Mesendoderm (in vitro differentiated cells): ENCODE measurements at regions not wholly inside any gene's neighbourhood (a gene's known extent, or its start where the extent isn't known, plus 50 kb on each side); places are given as distances from the start of the nearest gene placed in this dataset.

Source experiments
- DNase-seq: peaks from one replicate; pipeline ENCODE4 v3.0.0; 2013
- H2AK5ac ChIP-seq: 2 replicates; pipeline ENCODE4 v1.6.1; 2013; ENCODE audit warnings: low read length, inconsistent platforms
- H2BK120ac ChIP-seq: 2 replicates; pipeline ENCODE4 v1.6.1; 2013; ENCODE audit warnings: low read depth, mild to moderate bottlenecking, low read length, moderate library complexity, mixed read lengths
- H2BK15ac ChIP-seq: replicated peaks from 2 replicates; pipeline ENCODE4 v1.6.1; 2013; ENCODE audit warnings: low read depth, mild to moderate bottlenecking, moderate library complexity
- H2BK5ac ChIP-seq: 2 replicates; pipeline ENCODE4 v1.6.1; 2013; ENCODE audit warnings: low read length, inconsistent platforms
- H3K18ac ChIP-seq: 2 replicates; pipeline ENCODE4 v1.6.1; 2013; ENCODE audit warnings: mild to moderate bottlenecking, low read length, mixed read lengths
- H3K23ac ChIP-seq: one replicate; pipeline ENCODE4 v1.6.1; 2013; ENCODE audit warnings: low read length
- H3K27ac ChIP-seq: 2 replicates; pipeline ENCODE4 v1.5.1; 2013; ENCODE audit warnings: low read depth, mild to moderate bottlenecking, inconsistent platforms, low read length, moderate library complexity
- H3K27me3 ChIP-seq: 2 replicates; pipeline ENCODE4 v1.6.1; 2013; ENCODE audit warnings: low read length, control low read depth, mild to moderate bottlenecking, inconsistent platforms; ENCODE audit not compliant: insufficient read depth, poor library complexity
- H3K36me3 ChIP-seq: 2 replicates; pipeline ENCODE4 v1.6.1; 2013; ENCODE audit warnings: low read length, inconsistent platforms; ENCODE audit not compliant: control insufficient read depth, insufficient read depth
- H3K4ac ChIP-seq: one replicate; pipeline ENCODE4 v1.6.1; 2013; ENCODE audit warnings: low read depth, mild to moderate bottlenecking, low read length, moderate library complexity
- H3K4me1 ChIP-seq: 2 replicates; pipeline ENCODE4 v1.6.1; 2013; ENCODE audit warnings: low read depth, low read length, inconsistent platforms; ENCODE audit not compliant: control insufficient read depth
- H3K4me2 ChIP-seq: 2 replicates; pipeline ENCODE4 v1.6.1; 2013; ENCODE audit warnings: low read length
- H3K4me3 ChIP-seq: 2 replicates; pipeline ENCODE4 v1.5.1; 2013; ENCODE audit warnings: mild to moderate bottlenecking, low read length
- H3K56ac ChIP-seq: one replicate; pipeline ENCODE4 v1.6.1; 2013; ENCODE audit warnings: low read length
- H3K79me1 ChIP-seq: 2 replicates; pipeline ENCODE4 v1.6.1; 2013; ENCODE audit warnings: low read length, inconsistent platforms
- H3K79me2 ChIP-seq: 2 replicates; pipeline ENCODE4 v1.6.1; 2013; ENCODE audit warnings: mild to moderate bottlenecking, low read length; ENCODE audit not compliant: control insufficient read depth, insufficient read depth
- H3K9ac ChIP-seq: 2 replicates; pipeline ENCODE4 v1.6.1; 2013; ENCODE audit warnings: low read length, inconsistent platforms
- H4K5ac ChIP-seq: one replicate; pipeline ENCODE4 v1.6.1; 2013; ENCODE audit warnings: low read length
- H4K8ac ChIP-seq: one replicate; pipeline ENCODE4 v1.6.1; 2013; ENCODE audit warnings: low read depth, mild to moderate bottlenecking, control low read depth, low read length, moderate library complexity
- WGBS: extraction: QIAGEN DNeasy Blood & Tissue Kit; methylation state at CpG from one replicate; pipeline ENCODE4 v1.1.7; 2013; ENCODE audit warnings: low lambda C conversion rate, missing lambda C conversion rate; ENCODE audit not compliant: insufficient coverage; ENCODE audit errors: extremely low coverage; 5-methylcytosine and 5-hydroxymethylcytosine counted together

GRCh38 chr11:127281534-127281933, 281.0 kb upstream of the KIRREL3 start:
- H2BK15ac ChIP-seq, result no peak overlapping the region
- no peak overlapping the region for H2AK5ac ChIP-seq
- no peak overlapping the region for H3K4me3 ChIP-seq
- no peak overlapping the region for H3K4me2 ChIP-seq
- H3K4me1 ChIP-seq, result peaks cover 2% of the 10 kb centered on the region
- H2BK120ac ChIP-seq, result no peak overlapping the region
- no peak overlapping the region for H3K18ac ChIP-seq
- WGBS, result no CpG with 5 or more reads among the region's 1 CpG
- no peaks in the 10 kb centered on the region for H3K79me2 ChIP-seq
- H4K5ac ChIP-seq, result no peak overlapping the region
- H4K8ac ChIP-seq, result no peak overlapping the region
- H3K4ac ChIP-seq, result no peak overlapping the region
- no peak overlapping the region for H3K23ac ChIP-seq
- no peaks in the 10 kb centered on the region for H3K27me3 ChIP-seq
- no peak for DNase-seq
- no peak overlapping the region for H2BK5ac ChIP-seq
- H3K36me3 ChIP-seq, result no peaks in the 10 kb centered on the region
- no peak overlapping the region for H3K56ac ChIP-seq
- H3K27ac ChIP-seq, result no peak overlapping the region
- no peak overlapping the region for H3K9ac ChIP-seq
- H3K79me1 ChIP-seq, result no peaks in the 10 kb centered on the region

- H3K79me1 ChIP-seq, result no peaks in the 10 kb centered on the region
- no peak overlapping the region for H3K27ac ChIP-seq
- DNase-seq, result no peak
- H3K9ac ChIP-seq, result no peak overlapping the region
- no peak overlapping the region for H4K5ac ChIP-seq
- H2BK15ac ChIP-seq, result no peak overlapping the region
- no peak overlapping the region for H2BK5ac ChIP-seq
- H3K27me3 ChIP-seq, result no peaks in the 10 kb centered on the region
- H2BK120ac ChIP-seq, result no peak overlapping the region
- H3K36me3 ChIP-seq, result no peaks in the 10 kb centered on the region
- no peak overlapping the region for H4K8ac ChIP-seq
- no peak overlapping the region for H3K23ac ChIP-seq
- H3K18ac ChIP-seq, result no peak overlapping the region
- H3K4me3 ChIP-seq, result no peak overlapping the region
- H3K4me1 ChIP-seq, result peaks cover 2% of the 10 kb centered on the region
- no peak overlapping the region for H2AK5ac ChIP-seq
- H3K4ac ChIP-seq, result no peak overlapping the region
- WGBS, result no CpG with 5 or more reads among the region's 9 CpGs
- no peak overlapping the region for H3K4me2 ChIP-seq
- no peaks in the 10 kb centered on the region for H3K79me2 ChIP-seq
- no peak overlapping the region for H3K56ac ChIP-seq
Observed at GRCh38 chr11:127275774-127276173, 275.2 kb upstream of the KIRREL3 start.

GRCh38 chr11:127274328-127274676, 273.7 kb upstream of the KIRREL3 start:
- peaks cover 2% of the 10 kb centered on the region for H3K4me1 ChIP-seq
- no CpG with 5 or more reads among the region's 1 CpG for WGBS
- no peak overlapping the region for H3K4me2 ChIP-seq
- H3K23ac ChIP-seq, result no peak overlapping the region
- H4K5ac ChIP-seq, result no peak overlapping the region
- H3K9ac ChIP-seq, result no peak overlapping the region
- H3K4ac ChIP-seq, result no peak overlapping the region
- H3K56ac ChIP-seq, result no peak overlapping the region
- H4K8ac ChIP-seq, result no peak overlapping the region
- no peaks in the 10 kb centered on the region for H3K79me1 ChIP-seq
- H3K36me3 ChIP-seq, result no peaks in the 10 kb centered on the region
- H3K4me3 ChIP-seq, result no peak overlapping the region
- H2BK5ac ChIP-seq, result no peak overlapping the region
- H2BK15ac ChIP-seq, result no peak overlapping the region
- H2BK120ac ChIP-seq, result no peak overlapping the region
- no peak overlapping the region for H3K27ac ChIP-seq
- DNase-seq, result no peak
- H2AK5ac ChIP-seq, result no peak overlapping the region
- H3K27me3 ChIP-seq, result no peaks in the 10 kb centered on the region
- no peaks in the 10 kb centered on the region for H3K79me2 ChIP-seq
- H3K18ac ChIP-seq, result no peak overlapping the region

GRCh38 chr11:127273593-127274327, 273.2 kb upstream of the KIRREL3 start:
- Histone ChIP-seq H2AK5ac (no peak overlapping the region), H2BK5ac (no peak overlapping the region), H3K79me1 (no peaks in the 10 kb centered on the region), H2BK120ac (no peak overlapping the region), H3K4me3 (no peak overlapping the region), H3K4ac (no peak overlapping the region), H2BK15ac (no peak overlapping the region), H3K27me3 (no peaks in the 10 kb centered on the region), H3K27ac (no peak overlapping the region), H3K56ac (no peak overlapping the region), H3K36me3 (no peaks in the 10 kb centered on the region), H4K5ac (no peak overlapping the region), H3K9ac (no peak overlapping the region), H3K4me2 (no peak overlapping the region), H3K4me1 (peaks cover 2% of the 10 kb centered on the region), H4K8ac (no peak overlapping the region), H3K79me2 (no peaks in the 10 kb centered on the region), H3K23ac (no peak overlapping the region), H3K18ac (no peak overlapping the region)
- no peak for DNase-seq
- no CpG with 5 or more reads among the region's 5 CpGs for WGBS

GRCh38 chr11:127270851-127271250, 270.3 kb upstream of the KIRREL3 start:
- Histone ChIP-seq H3K56ac (no peak overlapping the region), H3K4me3 (no peak overlapping the region), H4K8ac (no peak overlapping the region), H2AK5ac (no peak overlapping the region), H2BK15ac (no peak overlapping the region), H3K36me3 (no peaks in the 10 kb centered on the region), H3K23ac (no peak overlapping the region), H2BK120ac (no peak overlapping the region), H3K4ac (no peak overlapping the region), H3K4me1 (no peaks in the 10 kb centered on the region), H3K27me3 (no peaks in the 10 kb centered on the region), H3K9ac (no peak overlapping the region), H3K79me1 (no peaks in the 10 kb centered on the region), H2BK5ac (no peak overlapping the region), H4K5ac (no peak overlapping the region), H3K4me2 (no peak overlapping the region), H3K79me2 (no peaks in the 10 kb centered on the region), H3K27ac (no peak overlapping the region), H3K18ac (no peak overlapping the region)
- no CpG with 5 or more reads among the region's 2 CpGs for WGBS
- no peak for DNase-seq

GRCh38 chr11:127269911-127270310, 269.3 kb upstream of the KIRREL3 start:
- Histone ChIP-seq H2BK5ac (no peak overlapping the region), H3K27ac (no peak overlapping the region), H3K4me3 (no peak overlapping the region), H3K36me3 (no peaks in the 10 kb centered on the region), H4K5ac (no peak overlapping the region), H3K4me1 (no peaks in the 10 kb centered on the region), H3K79me2 (no peaks in the 10 kb centered on the region), H4K8ac (no peak overlapping the region), H3K4me2 (no peak overlapping the region), H2AK5ac (no peak overlapping the region), H3K27me3 (no peaks in the 10 kb centered on the region), H2BK15ac (no peak overlapping the region), H3K23ac (no peak overlapping the region), H2BK120ac (no peak overlapping the region), H3K9ac (no peak overlapping the region), H3K4ac (no peak overlapping the region), H3K56ac (no peak overlapping the region), H3K18ac (no peak overlapping the region), H3K79me1 (no peaks in the 10 kb centered on the region)
- no peak for DNase-seq
- no CpG with 5 or more reads among the region's 1 CpG for WGBS
